Progenitor cell of endocrine pancreas (in vitro differentiated cells): ENCODE measurements at regions not wholly inside any gene's neighbourhood (a gene's known extent, or its start where the extent isn't known, plus 50 kb on each side); places are given as distances from the start of the nearest gene placed in this dataset.

Experiments used
- DNase-seq: peaks from one replicate; pipeline ENCODE4 v3.0.0; 2021; ENCODE audit warnings: low spot score; ENCODE audit not compliant: unreplicated experiment
- H3K27ac Mint-ChIP-seq: 2 replicates; pipeline ENCODE4 v1.8.0; 2021; ENCODE audit warnings: mild to moderate bottlenecking, moderate library complexity, mixed read lengths
- H3K27me3 Mint-ChIP-seq: 2 replicates; pipeline ENCODE4 v1.8.0; 2021; ENCODE audit warnings: mixed read lengths
- H3K36me3 Mint-ChIP-seq: 2 replicates; pipeline ENCODE4 v1.8.0; 2022; ENCODE audit warnings: mixed read lengths; ENCODE audit not compliant: insufficient read depth
- H3K4me1 Mint-ChIP-seq: 2 replicates; pipeline ENCODE4 v1.8.0; 2021; ENCODE audit warnings: low read depth, mixed read lengths
- H3K4me3 Mint-ChIP-seq: 2 replicates; pipeline ENCODE4 v1.8.0; 2021; ENCODE audit warnings: low read depth, mild to moderate bottlenecking, moderate library complexity, mixed read lengths
- H3K9me3 Mint-ChIP-seq: 2 replicates; pipeline ENCODE4 v1.8.0; 2021; ENCODE audit warnings: low read depth, mixed read lengths
- CTCF ChIP-seq: fragments of 200-600 bp; sonication (generic); IDR thresholded peaks from one replicate; pipeline ENCODE4 v1.5.0; 2021; ENCODE audit warnings: antibody characterized with exemption, mild to moderate bottlenecking; ENCODE audit not compliant: unreplicated experiment

- Mint-ChIP-seq H3K9me3 (no peaks in the 10 kb centered on the region), H3K36me3 (no peaks in the 10 kb centered on the region), H3K4me1 (no peaks in the 10 kb centered on the region), H3K4me3 (no peak overlapping the region), H3K27me3 (no peaks in the 10 kb centered on the region), H3K27ac (no peak overlapping the region)
- no peak for TF ChIP-seq CTCF
- DNase-seq, result no peak
Observed at GRCh38 chr10:108060246-108060645, 895.7 kb upstream of the SORCS1 start.

- H3K4me3 Mint-ChIP-seq, result no peak overlapping the region
- no peak overlapping the region for H3K27ac Mint-ChIP-seq
- no peaks in the 10 kb centered on the region for H3K4me1 Mint-ChIP-seq
- no peaks in the 10 kb centered on the region for H3K27me3 Mint-ChIP-seq
- no peaks in the 10 kb centered on the region for H3K36me3 Mint-ChIP-seq
- DNase-seq, result no peak
- H3K9me3 Mint-ChIP-seq, result no peaks in the 10 kb centered on the region
- no peak for TF ChIP-seq CTCF
Observed at GRCh38 chr10:108055506-108055905, 891.0 kb upstream of the SORCS1 start.

- Mint-ChIP-seq H3K9me3 (no peaks in the 10 kb centered on the region), H3K4me3 (no peak overlapping the region), H3K4me1 (no peaks in the 10 kb centered on the region), H3K36me3 (no peaks in the 10 kb centered on the region), H3K27me3 (no peaks in the 10 kb centered on the region), H3K27ac (no peak overlapping the region)
- DNase-seq, result no peak
- no peak for TF ChIP-seq CTCF
Observed at GRCh38 chr10:108052981-108053380, 888.5 kb upstream of the SORCS1 start.

- Mint-ChIP-seq H3K27me3 (no peaks in the 10 kb centered on the region), H3K9me3 (no peaks in the 10 kb centered on the region), H3K36me3 (no peaks in the 10 kb centered on the region), H3K4me3 (no peak overlapping the region), H3K4me1 (no peaks in the 10 kb centered on the region), H3K27ac (no peak overlapping the region)
- DNase-seq, result no peak
- TF ChIP-seq CTCF, result no peak
Observed at GRCh38 chr10:108051218-108051617, 886.7 kb upstream of the SORCS1 start.

GRCh38 chr10:108050626-108051025 lies 886.1 kb upstream of the SORCS1 start:
- H3K4me1 Mint-ChIP-seq, result no peaks in the 10 kb centered on the region
- no peak for DNase-seq
- no peaks in the 10 kb centered on the region for H3K36me3 Mint-ChIP-seq
- no peak for TF ChIP-seq CTCF
- H3K9me3 Mint-ChIP-seq, result no peaks in the 10 kb centered on the region
- no peaks in the 10 kb centered on the region for H3K27me3 Mint-ChIP-seq
- H3K27ac Mint-ChIP-seq, result no peak overlapping the region
- H3K4me3 Mint-ChIP-seq, result no peak overlapping the region
